Motor neuron (in vitro differentiated cells): ENCODE measurements at regions not wholly inside any gene's neighbourhood (a gene's known extent, or its start where the extent isn't known, plus 50 kb on each side); places are given as distances from the start of the nearest gene placed in this dataset.

Experiments used
- ATAC-seq, 8 experiments: fragments of 200-7000 bp; cut with Tn5 transposase; replicated peaks in 6 of 8; 2 replicates each; pipeline ENCODE4 v1.8.0; 2021; ENCODE audit warnings: mild to moderate bottlenecking in 8 of 8, moderate library complexity in 8 of 8
- H3K27ac ChIP-seq, 2 donors: fragments of 250-450 bp; sonication (Bioruptor Pico); 2 replicates each; pipeline ENCODE4 v1.9.0; 2021; ENCODE audit warnings: antibody characterized with exemption in 2 of 2, mild to moderate bottlenecking in 2 of 2, moderate library complexity in 1 of 2
- H3K4me1 ChIP-seq, 2 donors: fragments of 250-450 bp; sonication (Bioruptor Pico); replicated peaks in 1 of 2; 2 replicates each; pipeline ENCODE4 v1.6.1; 2021; ENCODE audit warnings: antibody characterized with exemption in 2 of 2, mild to moderate bottlenecking in 2 of 2, moderate library complexity in 1 of 2
- H3K4me3 ChIP-seq, 5 donors: fragments of 250-450 bp; sonication (Bioruptor Pico); 2 replicates each; pipeline ENCODE4 v1.9.0; 2021; ENCODE audit warnings: antibody characterized with exemption in 5 of 5, mild to moderate bottlenecking in 5 of 5, moderate library complexity in 4 of 5
- WGBS, 10 experiments: fragments of 450-650 bp; shearing (Covaris generic); methylation state at CpG; one replicate each; pipeline ENCODE4 v1.0.0; 2022; 5-methylcytosine and 5-hydroxymethylcytosine counted together
- in situ Hi-C, 9 experiments: fragments of 400-800 bp; cut with MboI; loops; one replicate each; pipeline ENCODE4 v1.15.0; 2021; ENCODE audit warnings: low sequenced_read_pairs in 9 of 9, low pct_unique_long_range_greater_than_20kb in 2 of 9; ENCODE audit not compliant: unreplicated experiment in 9 of 9

GRCh38 chr14:31932675-31933074 is 144.4 kb upstream of the ARHGAP5 start:
- no peak for ATAC-seq
- Histone ChIP-seq H3K4me3 (no peak overlapping the region), H3K27ac (no peak overlapping the region), H3K4me1 (peaks cover 15 to 17% of the 10 kb centered on the region in 2 donors)
- WGBS, 10 experiments: 69 to 100% (median 91%) methylated on average over 1 to 5 of the region's 5 CpGs; no CpG with 5 or more reads in 1 of the 10 experiments
- in situ Hi-C loops: loop anchor here in 2 of 9 experiments (10.0 to 25.0 kb wide), 3 partner anchors 322 to 530 kb away; no protein-coding TSS in a partner anchor

- Histone ChIP-seq H3K4me1 (peaks cover 9 to 12% of the 10 kb centered on the region in 2 donors), H3K27ac (no peak overlapping the region), H3K4me3 (no peak overlapping the region)
- ATAC-seq: no peak
- in situ Hi-C loops: loop anchor here in 2 of 9 experiments (10.0 to 25.0 kb wide), 3 partner anchors 321 to 529 kb away; no protein-coding TSS in a partner anchor
- 43 to 93% (median 76%) methylated on average over 1 to 3 of the region's 3 CpGs; no CpG with 5 or more reads in 2 of the 10 experiments for WGBS, 10 experiments
These were observed 143.4 kb upstream of the ARHGAP5 start for GRCh38 chr14:31933716-31934115.

- Histone ChIP-seq H3K4me1 (peaks cover 9 to 12% of the 10 kb centered on the region in 2 donors), H3K4me3 (no peak overlapping the region), H3K27ac (peak overlapping the region in 1 of 2 donors; percentile 59)
- in situ Hi-C loops: loop anchor here in 2 of 9 experiments (10.0 to 25.0 kb wide), 3 partner anchors 320 to 527 kb away; no protein-coding TSS in a partner anchor
- 0 to 63% (median 26%) methylated on average over 1 to 4 of the region's 4 CpGs; no CpG with 5 or more reads in 1 of the 10 experiments for WGBS, 10 experiments
- peak; percentile 48 to 91 (median 78) for ATAC-seq
These were observed 142.3 kb upstream of the ARHGAP5 start for GRCh38 chr14:31934767-31935266.

- no peak overlapping the region for H3K4me3 ChIP-seq
- WGBS, 10 experiments: 26 to 87% (median 67%) methylated on average over 1 to 3 of the region's 3 CpGs; no CpG with 5 or more reads in 1 of the 10 experiments
- in situ Hi-C loops: loop anchor here in 2 of 9 experiments (10.0 to 25.0 kb wide), 3 partner anchors 319 to 527 kb away; no protein-coding TSS in a partner anchor
- peaks cover 11 to 12% of the 10 kb centered on the region in 2 donors for H3K4me1 ChIP-seq
- no peak overlapping the region for H3K27ac ChIP-seq
- ATAC-seq: no peak
These were observed 141.7 kb upstream of the ARHGAP5 start for GRCh38 chr14:31935391-31935790.

- no peak for ATAC-seq
- in situ Hi-C loops: loop anchor here in 2 of 9 experiments (10.0 to 25.0 kb wide), 3 partner anchors 319 to 526 kb away; no protein-coding TSS in a partner anchor
- Histone ChIP-seq H3K4me3 (no peak overlapping the region), H3K4me1 (peaks cover 11 to 12% of the 10 kb centered on the region in 2 donors), H3K27ac (no peak overlapping the region)
- 33 to 88% (median 72%) methylated on average over 2 to 6 of the region's 6 CpGs; no CpG with 5 or more reads in 2 of the 10 experiments for WGBS, 10 experiments
These were observed 141.0 kb upstream of the ARHGAP5 start for GRCh38 chr14:31936115-31936514.

GRCh38 chr14:31937730-31938346 is 139.3 kb upstream of the ARHGAP5 start:
- 0 to 96% (median 90%) methylated on average over 1 to 3 of the region's 3 CpGs; no CpG with 5 or more reads in 4 of the 10 experiments for WGBS, 10 experiments
- ATAC-seq: peak in 7 of 8 experiments; percentile 89 to 98 (median 93)
- in situ Hi-C loops: loop anchor here in 2 of 9 experiments (10.0 to 25.0 kb wide), 3 partner anchors 317 to 524 kb away; no protein-coding TSS in a partner anchor

GRCh38 chr14:31939934-31940333 is 137.2 kb upstream of the ARHGAP5 start:
- H3K4me3 ChIP-seq: no peak overlapping the region
- WGBS, 10 experiments: 70 to 95% (median 92%) methylated on average over 2 to 4 of the region's 4 CpGs; no CpG with 5 or more reads in 3 of the 10 experiments
- no peak for ATAC-seq
- no peak overlapping the region for H3K27ac ChIP-seq
- in situ Hi-C loops: loop anchor here in 2 of 9 experiments (10.0 to 25.0 kb wide), 3 partner anchors 315 to 522 kb away; no protein-coding TSS in a partner anchor
- peaks cover 5 to 21% of the 10 kb centered on the region in 2 donors for H3K4me1 ChIP-seq

More at GRCh38 chr14:31937730-31938346, 139.3 kb upstream of the ARHGAP5 start:
- Histone ChIP-seq H3K27ac (no peak overlapping the region), H3K4me1 (peaks cover 12 to 14% of the 10 kb centered on the region in 2 donors), H3K4me3 (no peak overlapping the region)

- Histone ChIP-seq H3K4me1 (peaks cover 0 to 14% of the 10 kb centered on the region in 2 donors), H3K4me3 (no peak overlapping the region), H3K27ac (no peak overlapping the region)
- 17 to 100% (median 80%) methylated on average over 1 of the region's 1 CpG; no CpG with 5 or more reads in 3 of the 10 experiments for WGBS, 10 experiments
- ATAC-seq: no peak
- in situ Hi-C loops: loop anchor here in 2 of 9 experiments (25.0 kb wide), 2 partner anchors 321 to 521 kb away; no protein-coding TSS in a partner anchor
These were observed 135.6 kb upstream of the ARHGAP5 start for GRCh38 chr14:31941487-31941886.

GRCh38 chr14:31942166-31942841 is 134.8 kb upstream of the ARHGAP5 start:
- ATAC-seq: no peak
- Histone ChIP-seq H3K27ac (no peak overlapping the region), H3K4me3 (no peak overlapping the region), H3K4me1 (peaks cover 0 to 14% of the 10 kb centered on the region in 2 donors)
- 13 to 93% (median 70%) methylated on average over 1 to 7 of the region's 9 CpGs; no CpG with 5 or more reads in 2 of the 10 experiments for WGBS, 10 experiments
- in situ Hi-C loops: loop anchor here in 2 of 9 experiments (25.0 kb wide), 2 partner anchors 320 to 520 kb away; no protein-coding TSS in a partner anchor

- in situ Hi-C loops: loop anchor here in 2 of 9 experiments (25.0 kb wide), 2 partner anchors 319 to 519 kb away; no protein-coding TSS in a partner anchor
These were observed 133.8 kb upstream of the ARHGAP5 start for GRCh38 chr14:31943217-31943799.

GRCh38 chr14:31943861-31944255 is 133.2 kb upstream of the ARHGAP5 start:
- Histone ChIP-seq H3K27ac (no peak overlapping the region), H3K4me3 (no peak overlapping the region), H3K4me1 (peaks cover 0 to 14% of the 10 kb centered on the region in 2 donors)
- no peak for ATAC-seq
- in situ Hi-C loops: loop anchor here in 2 of 9 experiments (25.0 kb wide), 2 partner anchors 318 to 518 kb away; no protein-coding TSS in a partner anchor
- 80 to 100% (median 100%) methylated on average over 1 to 10 of the region's 12 CpGs; no CpG with 5 or more reads in 2 of the 10 experiments for WGBS, 10 experiments

More at GRCh38 chr14:31943217-31943799, 133.8 kb upstream of the ARHGAP5 start:
- H3K4me1 ChIP-seq: peaks cover 0 to 14% of the 10 kb centered on the region in 2 donors
- no peak overlapping the region for H3K4me3 ChIP-seq
- H3K27ac ChIP-seq: no peak overlapping the region
- WGBS, 10 experiments: 52 to 95% (median 75%) methylated on average over 2 to 4 of the region's 5 CpGs; no CpG with 5 or more reads in 2 of the 10 experiments
- ATAC-seq: no peak
